Activated naive CD8-positive, alpha-beta T cell (primary cell): ENCODE measurements at regions not wholly inside any gene's neighbourhood (a gene's known extent, or its start where the extent isn't known, plus 50 kb on each side); places are given as distances from the start of the nearest gene placed in this dataset.

ENCODE experiments used
- H3K27ac Mint-ChIP-seq: one replicate; pipeline ENCODE4 v1.8.0; 2021; ENCODE audit warnings: mixed read lengths
- H3K27me3 Mint-ChIP-seq: one replicate; pipeline ENCODE4 v1.8.0; 2021; ENCODE audit warnings: mixed read lengths
- H3K36me3 Mint-ChIP-seq: one replicate; pipeline ENCODE4 v1.8.0; 2021; ENCODE audit warnings: mixed read lengths
- H3K4me1 Mint-ChIP-seq: one replicate; pipeline ENCODE4 v1.8.0; 2021; ENCODE audit warnings: low read depth, mixed read lengths
- H3K4me3 Mint-ChIP-seq: one replicate; pipeline ENCODE4 v1.8.0; 2021; ENCODE audit warnings: mild to moderate bottlenecking, mixed read lengths
- H3K9me3 Mint-ChIP-seq: one replicate; pipeline ENCODE4 v1.8.0; 2021; ENCODE audit warnings: low read depth, mixed read lengths

DNA sequence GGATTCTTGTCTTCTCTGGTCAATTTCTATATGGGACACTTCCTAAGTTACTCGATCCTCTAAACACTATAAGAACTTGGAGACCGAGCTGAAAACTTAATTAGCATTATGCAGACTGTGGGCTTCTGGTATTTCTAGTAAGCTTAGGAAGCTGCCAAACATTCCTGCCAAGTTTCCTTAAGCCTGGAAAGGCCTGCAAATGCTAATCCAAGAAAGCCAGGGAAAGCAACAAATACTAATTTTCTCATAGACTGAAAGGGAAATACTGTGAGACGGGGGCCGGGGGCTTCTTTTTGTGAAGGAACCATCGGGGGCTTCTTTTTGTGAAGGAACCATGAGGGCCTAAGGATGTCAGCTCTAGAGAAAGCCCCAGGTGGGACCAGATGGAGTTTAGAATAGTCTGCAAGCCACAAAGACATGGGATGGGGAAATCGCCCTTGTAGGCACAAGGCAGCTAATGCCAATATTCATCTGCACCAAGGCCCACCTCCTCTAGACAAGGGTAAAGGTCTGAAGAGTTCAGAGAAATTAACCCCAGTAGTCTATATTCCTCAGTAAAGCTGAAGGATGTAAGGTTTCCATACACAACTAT lies 332.4 kb upstream of the PRDM1 start:
- Mint-ChIP-seq H3K27me3 (peaks cover 9% of the 10 kb centered on the region), H3K36me3 (no peaks in the 10 kb centered on the region), H3K4me3 (no peak overlapping the region), H3K4me1 (no peaks in the 10 kb centered on the region), H3K27ac (no peak overlapping the region), H3K9me3 (no peaks in the 10 kb centered on the region)

DNA sequence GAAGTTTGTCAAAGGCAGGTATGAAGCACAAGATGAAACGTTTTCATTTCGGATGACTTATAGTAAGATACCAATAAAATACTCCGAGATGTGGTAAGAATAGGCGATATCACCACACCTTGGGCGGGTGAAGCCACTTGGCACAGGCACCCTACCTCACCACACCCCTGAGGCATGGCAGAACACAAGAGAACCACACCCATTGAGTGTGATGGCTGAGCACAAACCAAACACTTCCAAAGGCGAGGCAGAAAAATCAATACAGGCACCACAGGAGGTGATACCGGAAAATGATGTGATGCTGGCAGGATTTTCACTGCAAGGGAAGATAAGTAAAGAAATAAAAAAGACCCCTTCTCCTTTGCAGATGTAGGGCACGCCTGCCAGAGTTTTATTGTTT lies 332.9 kb upstream of the PRDM1 start:
- H3K27me3 Mint-ChIP-seq, result peaks cover 9% of the 10 kb centered on the region
- no peaks in the 10 kb centered on the region for H3K4me1 Mint-ChIP-seq
- H3K4me3 Mint-ChIP-seq, result no peak overlapping the region
- no peaks in the 10 kb centered on the region for H3K36me3 Mint-ChIP-seq
- no peak overlapping the region for H3K27ac Mint-ChIP-seq
- H3K9me3 Mint-ChIP-seq, result no peaks in the 10 kb centered on the region

- Mint-ChIP-seq H3K27me3 (peaks cover 3% of the 10 kb centered on the region), H3K36me3 (no peaks in the 10 kb centered on the region), H3K9me3 (no peaks in the 10 kb centered on the region), H3K27ac (no peak overlapping the region), H3K4me1 (no peaks in the 10 kb centered on the region), H3K4me3 (no peak overlapping the region)
These were observed 336.0 kb upstream of the PRDM1 start for GRCh38 chr6:105750089-105750488.

DNA sequence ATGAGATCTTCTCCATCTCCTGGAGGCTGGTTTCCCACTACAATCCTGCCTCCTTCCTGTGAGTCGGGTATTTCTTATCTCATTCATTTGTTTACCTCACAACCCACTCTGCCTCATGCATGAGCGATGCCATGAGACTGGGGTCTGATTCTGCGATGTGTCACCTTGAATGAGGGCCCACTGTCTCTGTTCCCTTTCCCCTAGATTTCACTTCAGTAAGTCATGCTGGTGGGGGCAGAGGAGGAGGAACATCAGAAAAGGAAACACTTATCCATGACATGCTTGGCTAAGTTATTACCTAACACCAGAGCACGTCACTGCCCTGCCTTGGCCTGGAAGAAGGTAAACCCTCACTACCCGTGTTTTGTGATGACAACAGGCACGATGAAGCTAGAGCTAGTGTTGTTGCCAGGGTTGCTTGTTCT lies 337.4 kb upstream of the PRDM1 start:
- Mint-ChIP-seq H3K36me3 (no peaks in the 10 kb centered on the region), H3K27ac (no peak overlapping the region), H3K27me3 (peaks cover 3% of the 10 kb centered on the region), H3K4me3 (no peak overlapping the region), H3K9me3 (no peaks in the 10 kb centered on the region), H3K4me1 (no peaks in the 10 kb centered on the region)

GRCh38 chr6:105747823-105748405 lies 338.2 kb upstream of the PRDM1 start:
- Mint-ChIP-seq H3K4me3 (no peak overlapping the region), H3K36me3 (no peaks in the 10 kb centered on the region), H3K9me3 (no peaks in the 10 kb centered on the region), H3K27ac (no peak overlapping the region), H3K27me3 (peaks cover 3% of the 10 kb centered on the region), H3K4me1 (no peaks in the 10 kb centered on the region)

GRCh38 chr6:105746509-105746908 lies 339.6 kb upstream of the PRDM1 start:
- Mint-ChIP-seq H3K9me3 (no peaks in the 10 kb centered on the region), H3K4me3 (no peak overlapping the region), H3K36me3 (no peaks in the 10 kb centered on the region), H3K27me3 (no peaks in the 10 kb centered on the region), H3K4me1 (no peaks in the 10 kb centered on the region), H3K27ac (no peak overlapping the region)

GRCh38 chr6:105746130-105746505 lies 340.0 kb upstream of the PRDM1 start:
- H3K9me3 Mint-ChIP-seq, result no peaks in the 10 kb centered on the region
- H3K27me3 Mint-ChIP-seq, result no peaks in the 10 kb centered on the region
- H3K4me3 Mint-ChIP-seq, result no peak overlapping the region
- H3K27ac Mint-ChIP-seq, result no peak overlapping the region
- H3K4me1 Mint-ChIP-seq, result no peaks in the 10 kb centered on the region
- no peaks in the 10 kb centered on the region for H3K36me3 Mint-ChIP-seq

GRCh38 chr6:105745464-105746129 lies 340.5 kb upstream of the PRDM1 start:
- Mint-ChIP-seq H3K9me3 (no peaks in the 10 kb centered on the region), H3K4me3 (no peak overlapping the region), H3K4me1 (no peaks in the 10 kb centered on the region), H3K27ac (no peak overlapping the region), H3K27me3 (no peaks in the 10 kb centered on the region), H3K36me3 (no peaks in the 10 kb centered on the region)

GRCh38 chr6:105744815-105745214 lies 341.3 kb upstream of the PRDM1 start:
- no peaks in the 10 kb centered on the region for H3K9me3 Mint-ChIP-seq
- H3K27ac Mint-ChIP-seq, result no peak overlapping the region

DNA sequence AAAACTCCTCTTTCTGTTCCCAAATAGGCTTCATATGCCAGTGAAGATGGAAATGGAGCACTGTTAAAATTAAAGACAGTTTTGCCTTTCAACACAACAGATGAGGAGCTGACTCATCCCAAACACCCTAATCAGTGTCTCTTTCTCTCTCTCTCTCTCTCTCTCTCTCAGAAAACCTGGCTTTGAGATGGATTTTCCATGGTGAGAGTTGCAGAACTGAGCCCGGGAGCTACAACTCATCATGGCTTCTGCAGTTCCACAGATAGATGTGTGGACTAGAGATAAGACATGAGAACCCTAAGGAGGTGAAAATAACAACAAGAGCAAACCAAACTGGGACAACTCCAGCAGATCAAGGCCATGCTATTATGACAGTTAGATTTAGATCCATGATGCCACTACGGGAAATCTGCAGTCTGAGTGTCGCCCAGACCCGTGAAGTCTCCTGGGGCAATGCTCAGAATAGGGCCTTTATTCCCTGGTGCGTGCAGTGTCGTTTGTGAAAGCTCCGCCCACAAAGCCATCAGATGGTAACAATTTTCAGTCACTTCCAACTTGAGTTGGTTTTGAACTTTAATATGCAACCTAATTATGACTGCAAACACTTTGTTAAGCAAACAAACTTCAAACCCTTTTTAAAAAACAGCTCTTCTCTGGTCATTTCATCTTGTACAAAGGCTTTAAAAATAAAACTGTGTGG lies 338.2 kb upstream of the PREP start:
- Mint-ChIP-seq H3K9me3 (no peaks in the 10 kb centered on the region), H3K36me3 (no peaks in the 10 kb centered on the region), H3K4me1 (peaks cover 5% of the 10 kb centered on the region), H3K27ac (no peak overlapping the region), H3K4me3 (no peak overlapping the region), H3K27me3 (no peaks in the 10 kb centered on the region)

More at GRCh38 chr6:105744815-105745214, 341.3 kb upstream of the PRDM1 start:
- H3K36me3 Mint-ChIP-seq, result no peaks in the 10 kb centered on the region
- no peaks in the 10 kb centered on the region for H3K27me3 Mint-ChIP-seq
- H3K4me3 Mint-ChIP-seq, result no peak overlapping the region
- no peaks in the 10 kb centered on the region for H3K4me1 Mint-ChIP-seq

- Mint-ChIP-seq H3K27me3 (no peaks in the 10 kb centered on the region), H3K4me1 (peaks cover 5% of the 10 kb centered on the region), H3K9me3 (no peaks in the 10 kb centered on the region), H3K36me3 (no peaks in the 10 kb centered on the region), H3K27ac (no peak overlapping the region), H3K4me3 (no peak overlapping the region)
These were observed 336.9 kb upstream of the PREP start for GRCh38 chr6:105739764-105740163.

DNA sequence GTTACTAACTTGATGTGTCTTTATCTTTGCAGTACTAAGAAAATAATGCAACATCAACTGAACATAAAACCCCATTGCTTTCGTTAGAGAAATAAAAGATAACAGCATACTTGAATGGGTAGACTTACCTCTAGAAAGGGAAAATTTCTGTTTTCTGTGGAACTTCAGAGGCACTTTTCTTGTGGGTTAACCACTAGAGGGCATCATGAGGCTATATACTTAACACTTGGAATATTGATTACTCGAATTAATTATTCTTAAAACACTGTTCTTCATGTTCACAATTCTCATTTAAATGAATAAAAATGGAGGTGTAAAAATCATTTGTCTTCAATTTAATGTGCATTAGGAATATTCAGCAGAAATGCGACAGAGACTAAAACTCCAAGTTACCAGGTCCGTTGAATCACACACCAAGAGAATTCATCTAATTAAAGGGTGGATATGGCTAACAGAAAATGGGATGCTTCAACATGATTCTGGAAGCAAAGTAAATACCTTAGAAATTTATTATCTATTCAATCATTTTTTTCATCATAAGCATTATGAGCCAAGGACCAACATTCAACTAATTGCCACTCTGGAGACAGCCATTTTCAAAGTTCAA lies 330.8 kb upstream of the PREP start:
- H3K27me3 Mint-ChIP-seq, result no peaks in the 10 kb centered on the region
- no peaks in the 10 kb centered on the region for H3K9me3 Mint-ChIP-seq
- no peaks in the 10 kb centered on the region for H3K36me3 Mint-ChIP-seq
- no peak overlapping the region for H3K4me3 Mint-ChIP-seq
- peaks cover 5% of the 10 kb centered on the region for H3K4me1 Mint-ChIP-seq
- H3K27ac Mint-ChIP-seq, result no peak overlapping the region

DNA sequence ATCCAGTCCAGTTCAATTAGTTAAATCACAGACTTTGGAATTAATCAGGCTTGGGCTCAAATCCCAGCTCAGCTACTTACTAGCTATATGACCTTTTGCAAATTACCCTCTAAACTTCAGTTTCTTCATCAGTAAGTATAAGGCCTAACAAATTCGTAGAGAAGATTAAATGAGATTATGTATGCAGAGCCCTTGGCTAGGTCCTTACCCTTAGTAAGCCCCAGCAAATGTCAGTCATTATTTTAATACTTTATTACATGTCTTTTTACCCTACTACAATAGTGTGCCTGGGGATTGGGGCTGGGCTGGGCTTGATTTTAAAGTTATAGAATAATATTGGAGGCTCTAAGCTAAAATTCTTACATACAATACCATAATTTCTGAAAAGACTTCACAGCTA lies 326.1 kb upstream of the PREP start:
- Mint-ChIP-seq H3K36me3 (no peaks in the 10 kb centered on the region), H3K4me1 (no peaks in the 10 kb centered on the region), H3K4me3 (no peak overlapping the region), H3K27me3 (no peaks in the 10 kb centered on the region), H3K9me3 (no peaks in the 10 kb centered on the region), H3K27ac (no peak overlapping the region)

DNA sequence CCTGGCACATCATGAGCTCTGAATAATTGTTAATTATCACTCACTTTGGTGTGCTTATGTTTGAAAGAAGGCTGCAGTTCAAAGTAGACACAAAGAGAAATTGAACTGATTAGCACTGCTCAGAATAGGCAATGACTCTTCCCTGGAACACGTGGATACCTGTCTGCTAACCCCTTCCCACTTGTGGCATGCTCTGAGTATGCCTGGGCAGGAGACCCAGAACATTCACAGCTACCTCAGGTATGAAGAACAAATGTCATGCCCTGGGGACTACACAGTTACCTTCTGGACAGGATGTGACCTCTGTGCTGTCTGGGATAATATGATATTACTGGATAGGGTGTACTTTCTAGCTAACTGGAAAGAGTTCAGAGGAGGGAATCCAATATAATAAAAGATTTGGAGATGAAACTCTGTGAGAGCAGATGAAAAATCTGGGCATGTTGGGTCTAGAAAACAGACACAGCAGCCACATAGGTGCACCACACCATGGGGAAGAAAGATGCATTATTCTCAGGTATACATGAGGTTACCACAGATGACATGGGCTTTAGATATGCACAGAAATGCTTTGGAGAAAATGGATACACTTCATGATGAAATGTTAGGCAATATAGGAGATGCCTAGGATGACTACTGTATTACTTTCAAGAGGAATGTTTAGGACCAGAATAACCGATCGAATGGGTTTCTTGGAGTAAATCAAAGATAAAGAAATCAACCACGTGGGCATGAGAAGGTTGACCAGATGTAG lies 324.2 kb upstream of the PREP start:
- H3K4me1 Mint-ChIP-seq, result no peaks in the 10 kb centered on the region
- no peak overlapping the region for H3K27ac Mint-ChIP-seq
- no peaks in the 10 kb centered on the region for H3K9me3 Mint-ChIP-seq
- no peak overlapping the region for H3K4me3 Mint-ChIP-seq
- no peaks in the 10 kb centered on the region for H3K36me3 Mint-ChIP-seq
- H3K27me3 Mint-ChIP-seq, result no peaks in the 10 kb centered on the region
